GM23338 (cell line): ENCODE measurements at regions not wholly inside any gene's neighbourhood (a gene's known extent, or its start where the extent isn't known, plus 50 kb on each side); places are given as distances from the start of the nearest gene placed in this dataset.

ENCODE experiments used
- ATAC-seq: fragments of 200-7000 bp; cut with Tn5 transposase; 3 replicates; pipeline ENCODE4 v1.9.1; 2020
- DNase-seq: peaks from one replicate; pipeline ENCODE4 v3.0.0-alpha.2; 2015; ENCODE audit warnings: low spot score
- H2AFZ ChIP-seq: fragments of 200-600 bp; sonication (generic); 2 replicates; pipeline ENCODE4 v1.8.0; 2016; ENCODE audit warnings: antibody characterized with exemption, mild to moderate bottlenecking, moderate library complexity
- H3F3A ChIP-seq: fragments of 200-600 bp; sonication (generic); replicated peaks from 2 replicates; pipeline ENCODE4 v1.8.0; 2017; ENCODE audit warnings: antibody characterized with exemption, mixed run types, low read depth
- H3K27ac ChIP-seq: fragments of 200-600 bp; sonication (generic); 2 replicates; pipeline ENCODE4 v1.6.1; 2016; ENCODE audit warnings: low read depth
- H3K27me3 ChIP-seq: fragments of 200-600 bp; sonication (generic); 2 replicates; pipeline ENCODE4 v1.8.0; 2016; ENCODE audit warnings: mild to moderate bottlenecking, mixed run types, moderate library complexity; ENCODE audit not compliant: insufficient read depth
- H3K36me3 ChIP-seq: fragments of 200-600 bp; sonication (generic); 2 replicates; pipeline ENCODE4 v1.8.0; 2016; ENCODE audit warnings: mild to moderate bottlenecking; ENCODE audit not compliant: insufficient read depth
- H3K4me1 ChIP-seq: fragments of 200-600 bp; sonication (generic); 2 replicates; pipeline ENCODE4 v1.8.0; 2016; ENCODE audit warnings: mild to moderate bottlenecking, moderate library complexity; ENCODE audit not compliant: insufficient read depth
- H3K4me2 ChIP-seq: fragments of 200-600 bp; sonication (generic); 2 replicates; pipeline ENCODE4 v1.7.1; 2017; ENCODE audit warnings: mixed run types
- H3K4me3 ChIP-seq: fragments of 200-600 bp; sonication (generic); 2 replicates; pipeline ENCODE4 v1.6.1; 2016; ENCODE audit warnings: mixed run types
- H3K79me2 ChIP-seq: fragments of 200-600 bp; sonication (generic); replicated peaks from 2 replicates; pipeline ENCODE4 v1.8.0; 2017; ENCODE audit warnings: mild to moderate bottlenecking; ENCODE audit not compliant: insufficient read depth
- H3K9me2 ChIP-seq: fragments of 200-600 bp; sonication (generic); 2 replicates; pipeline ENCODE4 v1.8.0; 2017; ENCODE audit not compliant: insufficient read depth
- H4K20me1 ChIP-seq: fragments of 200-600 bp; sonication (generic); replicated peaks from 2 replicates; pipeline ENCODE4 v1.8.0; 2017; ENCODE audit warnings: mild to moderate bottlenecking; ENCODE audit not compliant: insufficient read depth
- H3K27ac Mint-ChIP-seq: 2 replicates; pipeline ENCODE4 v1.8.0; 2020; ENCODE audit warnings: inconsistent platforms, mild to moderate bottlenecking, moderate library complexity, mixed read lengths
- H3K27me3 Mint-ChIP-seq: 3 replicates; pipeline ENCODE4 v1.8.0; 2022; ENCODE audit warnings: low read depth, mild to moderate bottlenecking, moderate library complexity, mixed read lengths, inconsistent platforms; ENCODE audit not compliant: insufficient read depth, poor library complexity
- H3K36me3 Mint-ChIP-seq: 3 replicates; pipeline ENCODE4 v1.8.0; 2021; ENCODE audit warnings: low read depth, mild to moderate bottlenecking, inconsistent platforms, moderate library complexity, mixed read lengths
- H3K4me1 Mint-ChIP-seq: 3 replicates; pipeline ENCODE4 v1.8.0; 2020; ENCODE audit warnings: mild to moderate bottlenecking, inconsistent platforms, mixed read lengths
- H3K4me3 Mint-ChIP-seq: 3 replicates; pipeline ENCODE4 v1.8.0; 2021; ENCODE audit warnings: moderate library complexity, mild to moderate bottlenecking, inconsistent platforms, mixed read lengths
- H3K9me3 Mint-ChIP-seq: 3 replicates; pipeline ENCODE4 v1.8.0; 2020; ENCODE audit warnings: moderate library complexity, mild to moderate bottlenecking, inconsistent platforms, mixed read lengths
- EZH2 ChIP-seq: fragments of 200-600 bp; sonication (generic); IDR thresholded peaks from one replicate; pipeline ENCODE4 v1.8.0; 2017; ENCODE audit warnings: antibody characterized with exemption, mild to moderate bottlenecking, low read depth; ENCODE audit not compliant: unreplicated experiment
- EZH2phosphoT487 ChIP-seq: fragments of 200-600 bp; sonication (generic); IDR thresholded peaks from one replicate; pipeline ENCODE4 v1.8.1; 2018; ENCODE audit warnings: antibody characterized with exemption; ENCODE audit not compliant: unreplicated experiment
- JUNB ChIP-seq: IDR thresholded peaks from one replicate; pipeline ENCODE4 v1.6.1; 2016; ENCODE audit warnings: antibody characterized with exemption; ENCODE audit not compliant: unreplicated experiment
- NANOG ChIP-seq: IDR thresholded peaks from 2 replicates; pipeline ENCODE4 v1.6.1; 2016; ENCODE audit warnings: antibody characterized with exemption, borderline replicate concordance
- POLR2AphosphoS5 ChIP-seq: IDR thresholded peaks from 2 replicates; pipeline ENCODE4 v1.6.1; 2016; ENCODE audit warnings: antibody characterized with exemption, low read depth
- TF ChIP-seq, protein P1 (sequence below), 2 experiments: fragments of 200-600 bp in 1 of 2; sonication (generic) in 1 of 2; conservative IDR thresholded peaks; 2 replicates each; pipeline versions ENCODE4 v1.5.1 to v1.6.1; 2016 to 2017; ENCODE audit warnings: antibody characterized with exemption in 2 of 2, low read depth in 2 of 2, mild to moderate bottlenecking in 2 of 2, moderate library complexity in 1 of 2
- TF ChIP-seq, protein P2 (sequence below): IDR thresholded peaks from one replicate; pipeline ENCODE4 v1.6.1; 2018; ENCODE audit warnings: antibody characterized with exemption; ENCODE audit not compliant: unreplicated experiment

DNA sequence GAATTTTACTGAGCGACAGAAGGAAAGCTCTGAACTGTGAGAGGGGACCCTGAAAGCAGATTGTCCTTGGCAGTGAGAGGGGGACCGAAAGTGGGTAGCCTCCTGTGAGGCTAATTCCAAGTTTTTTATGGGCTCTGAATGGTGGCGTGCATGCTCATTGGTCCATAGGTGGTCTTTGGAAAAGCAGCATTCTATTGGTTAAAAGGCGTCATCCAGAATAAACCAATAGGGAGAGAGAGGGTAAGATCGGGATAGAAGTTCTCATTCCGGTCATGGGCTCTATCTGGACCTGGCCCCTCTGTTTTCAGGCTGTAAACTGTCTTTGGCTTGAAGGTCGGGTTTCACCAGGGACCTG lies 539.8 kb upstream of the PCDH9 start (continued):
- TF ChIP-seq, protein P1, sequence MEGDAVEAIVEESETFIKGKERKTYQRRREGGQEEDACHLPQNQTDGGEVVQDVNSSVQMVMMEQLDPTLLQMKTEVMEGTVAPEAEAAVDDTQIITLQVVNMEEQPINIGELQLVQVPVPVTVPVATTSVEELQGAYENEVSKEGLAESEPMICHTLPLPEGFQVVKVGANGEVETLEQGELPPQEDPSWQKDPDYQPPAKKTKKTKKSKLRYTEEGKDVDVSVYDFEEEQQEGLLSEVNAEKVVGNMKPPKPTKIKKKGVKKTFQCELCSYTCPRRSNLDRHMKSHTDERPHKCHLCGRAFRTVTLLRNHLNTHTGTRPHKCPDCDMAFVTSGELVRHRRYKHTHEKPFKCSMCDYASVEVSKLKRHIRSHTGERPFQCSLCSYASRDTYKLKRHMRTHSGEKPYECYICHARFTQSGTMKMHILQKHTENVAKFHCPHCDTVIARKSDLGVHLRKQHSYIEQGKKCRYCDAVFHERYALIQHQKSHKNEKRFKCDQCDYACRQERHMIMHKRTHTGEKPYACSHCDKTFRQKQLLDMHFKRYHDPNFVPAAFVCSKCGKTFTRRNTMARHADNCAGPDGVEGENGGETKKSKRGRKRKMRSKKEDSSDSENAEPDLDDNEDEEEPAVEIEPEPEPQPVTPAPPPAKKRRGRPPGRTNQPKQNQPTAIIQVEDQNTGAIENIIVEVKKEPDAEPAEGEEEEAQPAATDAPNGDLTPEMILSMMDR (conservative IDR thresholded peaks at IDR 0.05; ENCODE audit: low read depth in 2 of 2): no peak
- TF ChIP-seq EZH2 (no peak), POLR2AphosphoS5 (no peak), EZH2phosphoT487 (no peak)
- TF ChIP-seq, protein P2, sequence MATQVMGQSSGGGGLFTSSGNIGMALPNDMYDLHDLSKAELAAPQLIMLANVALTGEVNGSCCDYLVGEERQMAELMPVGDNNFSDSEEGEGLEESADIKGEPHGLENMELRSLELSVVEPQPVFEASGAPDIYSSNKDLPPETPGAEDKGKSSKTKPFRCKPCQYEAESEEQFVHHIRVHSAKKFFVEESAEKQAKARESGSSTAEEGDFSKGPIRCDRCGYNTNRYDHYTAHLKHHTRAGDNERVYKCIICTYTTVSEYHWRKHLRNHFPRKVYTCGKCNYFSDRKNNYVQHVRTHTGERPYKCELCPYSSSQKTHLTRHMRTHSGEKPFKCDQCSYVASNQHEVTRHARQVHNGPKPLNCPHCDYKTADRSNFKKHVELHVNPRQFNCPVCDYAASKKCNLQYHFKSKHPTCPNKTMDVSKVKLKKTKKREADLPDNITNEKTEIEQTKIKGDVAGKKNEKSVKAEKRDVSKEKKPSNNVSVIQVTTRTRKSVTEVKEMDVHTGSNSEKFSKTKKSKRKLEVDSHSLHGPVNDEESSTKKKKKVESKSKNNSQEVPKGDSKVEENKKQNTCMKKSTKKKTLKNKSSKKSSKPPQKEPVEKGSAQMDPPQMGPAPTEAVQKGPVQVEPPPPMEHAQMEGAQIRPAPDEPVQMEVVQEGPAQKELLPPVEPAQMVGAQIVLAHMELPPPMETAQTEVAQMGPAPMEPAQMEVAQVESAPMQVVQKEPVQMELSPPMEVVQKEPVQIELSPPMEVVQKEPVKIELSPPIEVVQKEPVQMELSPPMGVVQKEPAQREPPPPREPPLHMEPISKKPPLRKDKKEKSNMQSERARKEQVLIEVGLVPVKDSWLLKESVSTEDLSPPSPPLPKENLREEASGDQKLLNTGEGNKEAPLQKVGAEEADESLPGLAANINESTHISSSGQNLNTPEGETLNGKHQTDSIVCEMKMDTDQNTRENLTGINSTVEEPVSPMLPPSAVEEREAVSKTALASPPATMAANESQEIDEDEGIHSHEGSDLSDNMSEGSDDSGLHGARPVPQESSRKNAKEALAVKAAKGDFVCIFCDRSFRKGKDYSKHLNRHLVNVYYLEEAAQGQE: no peak

DNA sequence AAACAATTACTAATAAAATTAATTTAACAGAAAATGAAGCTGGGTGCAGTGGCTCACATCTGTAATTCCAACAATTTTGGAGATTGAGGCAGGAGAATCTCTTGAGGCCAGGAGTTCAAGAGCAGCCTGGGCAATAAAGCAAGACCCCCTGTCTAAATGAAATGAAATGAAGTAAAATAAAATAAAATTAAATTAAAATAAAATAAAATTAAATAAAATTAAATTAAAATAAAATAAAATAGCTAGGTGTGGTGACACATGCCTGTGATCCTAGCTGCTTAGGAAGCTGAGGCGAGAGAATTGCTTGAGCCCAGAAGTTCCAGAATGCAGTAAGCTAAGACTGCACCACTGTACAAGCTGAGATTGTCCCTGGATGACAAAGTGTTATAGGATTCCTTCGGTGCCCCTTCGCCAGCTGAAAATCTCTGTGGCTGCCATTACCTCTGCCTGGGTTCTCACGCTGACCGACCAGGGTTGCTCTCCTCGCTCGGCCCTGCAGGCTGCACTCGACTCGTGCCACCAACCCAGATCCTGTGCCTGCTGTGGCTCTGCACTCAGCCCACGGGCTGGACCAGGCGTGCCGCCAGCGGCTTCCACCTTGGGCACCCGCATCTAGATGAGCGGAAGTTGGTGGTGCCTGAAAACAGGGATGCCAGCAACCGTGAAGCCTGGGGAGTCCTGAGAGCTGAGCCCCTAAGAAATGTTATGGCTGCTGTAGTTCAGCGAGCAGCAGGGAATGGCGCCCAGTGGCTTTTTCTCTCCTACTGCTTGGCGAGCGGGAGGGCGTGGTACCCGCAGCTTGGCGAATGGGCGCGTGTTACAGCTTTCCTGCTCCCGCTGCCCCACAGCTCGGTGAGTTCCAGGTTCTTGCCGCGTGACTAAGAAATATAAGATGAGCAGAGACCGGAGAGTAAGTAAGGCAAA lies 539.2 kb upstream of the PCDH9 start:
- no peaks in the 10 kb centered on the region for H4K20me1 ChIP-seq
- H3K36me3 Mint-ChIP-seq: peaks cover 7% of the 10 kb centered on the region; the same call in 2 of the 3 replicates
- H3K9me3 Mint-ChIP-seq: peaks cover 22% of the 10 kb centered on the region
- H3K36me3 ChIP-seq: no peaks in the 10 kb centered on the region
- DNase-seq (no peak), ATAC-seq (no peak)
- H3K4me3 Mint-ChIP-seq: no peak overlapping the region
- H3K79me2 ChIP-seq: no peaks in the 10 kb centered on the region
- no peak overlapping the region for H3K27ac ChIP-seq
- no peak overlapping the region for H3K4me2 ChIP-seq
- no peaks in the 10 kb centered on the region for H3F3A ChIP-seq
- H3K27ac Mint-ChIP-seq: no peak overlapping the region
- H3K4me3 ChIP-seq: no peak overlapping the region
- no peaks in the 10 kb centered on the region for H3K9me2 ChIP-seq
- H3K4me1 Mint-ChIP-seq: no peaks in the 10 kb centered on the region
- H2AFZ ChIP-seq: peak overlapping the region; percentile 79
- no peaks in the 10 kb centered on the region for H3K27me3 Mint-ChIP-seq
- no peak for TF ChIP-seq JUNB
- H3K27me3 ChIP-seq: no peaks in the 10 kb centered on the region
- no peaks in the 10 kb centered on the region for H3K4me1 ChIP-seq

DNA sequence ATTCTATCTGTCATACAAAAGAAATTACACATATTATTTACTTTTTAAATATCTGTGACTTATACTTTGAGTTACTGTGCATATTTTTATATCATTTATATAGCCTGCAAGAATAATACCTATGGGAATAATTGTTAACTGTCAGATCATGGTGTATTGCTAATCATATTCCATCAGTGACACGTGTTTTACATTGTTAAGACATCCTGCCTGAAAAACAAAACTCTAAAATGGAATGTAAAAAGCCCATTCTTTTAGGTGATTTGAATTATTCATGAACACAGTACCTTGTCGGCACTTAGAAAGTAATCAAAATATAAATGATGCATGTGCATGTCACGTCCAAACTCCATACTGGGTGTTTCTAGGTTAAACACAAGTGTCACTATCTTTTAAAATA lies 533.8 kb upstream of the PCDH9 start:
- H3F3A ChIP-seq: no peaks in the 10 kb centered on the region
- no peak overlapping the region for H3K4me3 ChIP-seq
- no peaks in the 10 kb centered on the region for H3K27me3 ChIP-seq
- no peak overlapping the region for H3K4me3 Mint-ChIP-seq
- no peak overlapping the region for H3K27ac Mint-ChIP-seq
- peaks cover 22% of the 10 kb centered on the region for H3K4me1 Mint-ChIP-seq
- peaks cover 8% of the 10 kb centered on the region; the same call in 1 of the 2 replicates for H3K9me2 ChIP-seq
- H3K4me1 ChIP-seq: peaks cover 12% of the 10 kb centered on the region; the same call in 1 of the 2 replicates
- ATAC-seq (no peak), DNase-seq (no peak)
- no peaks in the 10 kb centered on the region for H4K20me1 ChIP-seq
- no peak overlapping the region for H2AFZ ChIP-seq
- no peak for TF ChIP-seq EZH2
- no peak for TF ChIP-seq NANOG
- no peaks in the 10 kb centered on the region for H3K27me3 Mint-ChIP-seq
- no peaks in the 10 kb centered on the region for H3K36me3 Mint-ChIP-seq
- H3K36me3 ChIP-seq: 0 out of 2 replicates have a peak, but pooled peaks cover 3% of the 10 kb centered on the region
- H3K27ac ChIP-seq: no peak overlapping the region
- H3K4me2 ChIP-seq: no peak overlapping the region
- no peaks in the 10 kb centered on the region for H3K79me2 ChIP-seq
- no peaks in the 10 kb centered on the region for H3K9me3 Mint-ChIP-seq
